ENCODE measurements at regions not wholly inside any gene's neighbourhood (a gene's known extent, or its start where the extent isn't known, plus 50 kb on each side); places are given as distances from the start of the nearest gene placed in this dataset.

- no peak for TF ChIP-seq EP300 (IDR thresholded peaks at IDR 0.05)
- TF ChIP-seq POLR2A (IDR thresholded peaks at IDR 0.05), result no peak
- TF ChIP-seq, protein P1, sequence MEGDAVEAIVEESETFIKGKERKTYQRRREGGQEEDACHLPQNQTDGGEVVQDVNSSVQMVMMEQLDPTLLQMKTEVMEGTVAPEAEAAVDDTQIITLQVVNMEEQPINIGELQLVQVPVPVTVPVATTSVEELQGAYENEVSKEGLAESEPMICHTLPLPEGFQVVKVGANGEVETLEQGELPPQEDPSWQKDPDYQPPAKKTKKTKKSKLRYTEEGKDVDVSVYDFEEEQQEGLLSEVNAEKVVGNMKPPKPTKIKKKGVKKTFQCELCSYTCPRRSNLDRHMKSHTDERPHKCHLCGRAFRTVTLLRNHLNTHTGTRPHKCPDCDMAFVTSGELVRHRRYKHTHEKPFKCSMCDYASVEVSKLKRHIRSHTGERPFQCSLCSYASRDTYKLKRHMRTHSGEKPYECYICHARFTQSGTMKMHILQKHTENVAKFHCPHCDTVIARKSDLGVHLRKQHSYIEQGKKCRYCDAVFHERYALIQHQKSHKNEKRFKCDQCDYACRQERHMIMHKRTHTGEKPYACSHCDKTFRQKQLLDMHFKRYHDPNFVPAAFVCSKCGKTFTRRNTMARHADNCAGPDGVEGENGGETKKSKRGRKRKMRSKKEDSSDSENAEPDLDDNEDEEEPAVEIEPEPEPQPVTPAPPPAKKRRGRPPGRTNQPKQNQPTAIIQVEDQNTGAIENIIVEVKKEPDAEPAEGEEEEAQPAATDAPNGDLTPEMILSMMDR (IDR thresholded peaks at IDR 0.05), result no peak
- no peak for TF ChIP-seq POLR2AphosphoS5 (IDR thresholded peaks at IDR 0.05)
Observed at GRCh38 chr4:53730031-53730805, 138.9 kb upstream of the LNX1 start.
